ENCODE measurements at regions not wholly inside any gene's neighbourhood (a gene's known extent, or its start where the extent isn't known, plus 50 kb on each side); places are given as distances from the start of the nearest gene placed in this dataset.

DNA sequence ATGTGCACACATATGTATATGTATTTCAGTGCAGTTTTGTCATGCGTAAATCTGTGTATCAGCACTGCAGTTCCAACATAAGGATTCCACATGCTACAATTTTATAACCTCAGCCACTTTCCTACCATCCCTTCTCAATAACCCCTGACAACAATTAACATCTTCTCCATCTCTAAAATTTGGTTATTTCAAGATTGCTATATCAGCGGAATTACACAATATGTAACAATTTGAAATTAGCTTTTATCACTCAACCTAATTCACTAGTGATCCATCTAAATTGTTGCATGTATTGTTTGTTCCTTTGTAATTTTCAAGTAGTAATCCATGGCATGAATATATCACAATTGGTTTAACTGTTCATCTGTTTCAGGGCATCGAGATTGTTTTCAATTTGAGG is 511.3 kb downstream of the HAO1 start:
- TF ChIP-seq POLR2A (IDR thresholded peaks at IDR 0.05) (no peak), CTCF (IDR thresholded peaks at IDR 0.05) (no peak)

Measured in uterus (tissue), 2 donors.